ENCODE measurements at regions not wholly inside any gene's neighbourhood (a gene's known extent, or its start where the extent isn't known, plus 50 kb on each side); places are given as distances from the start of the nearest gene placed in this dataset.

DNA sequence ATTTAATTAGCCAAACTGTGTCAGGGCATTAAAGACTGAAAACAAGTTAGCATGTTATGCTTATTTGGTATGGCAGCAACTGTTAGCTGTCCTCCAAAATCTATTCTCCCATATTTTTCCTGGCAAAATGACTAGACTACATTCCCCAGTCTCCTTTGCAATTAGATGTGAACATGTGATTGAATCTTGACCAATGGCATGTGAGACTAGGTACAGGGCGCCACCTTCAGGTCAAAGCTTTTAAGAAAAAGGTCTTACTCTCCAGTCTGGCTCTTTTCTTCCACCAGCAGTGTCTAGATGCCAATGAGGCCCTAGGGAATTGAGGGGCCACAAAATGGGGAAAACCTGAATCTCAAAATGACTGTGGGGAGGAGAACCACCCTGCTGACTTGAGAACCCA, 408.2 kb downstream of the SMARCA1 start:
- TF ChIP-seq, protein P1, sequence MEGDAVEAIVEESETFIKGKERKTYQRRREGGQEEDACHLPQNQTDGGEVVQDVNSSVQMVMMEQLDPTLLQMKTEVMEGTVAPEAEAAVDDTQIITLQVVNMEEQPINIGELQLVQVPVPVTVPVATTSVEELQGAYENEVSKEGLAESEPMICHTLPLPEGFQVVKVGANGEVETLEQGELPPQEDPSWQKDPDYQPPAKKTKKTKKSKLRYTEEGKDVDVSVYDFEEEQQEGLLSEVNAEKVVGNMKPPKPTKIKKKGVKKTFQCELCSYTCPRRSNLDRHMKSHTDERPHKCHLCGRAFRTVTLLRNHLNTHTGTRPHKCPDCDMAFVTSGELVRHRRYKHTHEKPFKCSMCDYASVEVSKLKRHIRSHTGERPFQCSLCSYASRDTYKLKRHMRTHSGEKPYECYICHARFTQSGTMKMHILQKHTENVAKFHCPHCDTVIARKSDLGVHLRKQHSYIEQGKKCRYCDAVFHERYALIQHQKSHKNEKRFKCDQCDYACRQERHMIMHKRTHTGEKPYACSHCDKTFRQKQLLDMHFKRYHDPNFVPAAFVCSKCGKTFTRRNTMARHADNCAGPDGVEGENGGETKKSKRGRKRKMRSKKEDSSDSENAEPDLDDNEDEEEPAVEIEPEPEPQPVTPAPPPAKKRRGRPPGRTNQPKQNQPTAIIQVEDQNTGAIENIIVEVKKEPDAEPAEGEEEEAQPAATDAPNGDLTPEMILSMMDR (IDR thresholded peaks at IDR 0.05) = no peak
- TF ChIP-seq EP300 (IDR thresholded peaks at IDR 0.05) = no peak

All from stomach (tissue), 4 donors.